ENCODE measurements at regions not wholly inside any gene's neighbourhood (a gene's known extent, or its start where the extent isn't known, plus 50 kb on each side); places are given as distances from the start of the nearest gene placed in this dataset.

- no peak for TF ChIP-seq CTCF (IDR thresholded peaks at IDR 0.05 in 4 of 5, conservative IDR thresholded peaks at IDR 0.05 in 1 of 5)
- TF ChIP-seq POLR2A (IDR thresholded peaks at IDR 0.05), result no peak
Observed at GRCh38 chr7:125845686-125846085, 916.1 kb upstream of the POT1 start.

Data from gastrocnemius medialis (tissue), 4 donors.